IMR-90 (cell line): ENCODE measurements at regions not wholly inside any gene's neighbourhood (a gene's known extent, or its start where the extent isn't known, plus 50 kb on each side); places are given as distances from the start of the nearest gene placed in this dataset.

Experiments
- ATAC-seq: fragments of 200-7000 bp; cut with Tn5 transposase; 2 replicates; pipeline ENCODE4 v1.9.1; 2020; ENCODE audit warnings: low read depth, mild to moderate bottlenecking, moderate library complexity
- BruUV-seq: library from RNA; stranded (reverse); fragments of 400-500 nt; replicated peaks from 2 replicates; lab custom pipeline; 2021; lab: Mats Ljungman, UMichigan
- CTCF ChIA-PET: fragments of 300-600 bp; formaldehyde crosslinking; extraction: SDS; loops from one replicate; lab custom pipeline; 2021; ENCODE audit warnings: antibody characterized with exemption; lab: Yijun Ruan, JAX
- POLR2A ChIA-PET: fragments of 300-600 bp; sonication (Branson Sonifier 250); formaldehyde crosslinking; loops from one replicate; lab custom pipeline; 2022; ENCODE audit warnings: antibody characterized with exemption; ENCODE audit not compliant: unreplicated experiment; lab: Charles Lee
- DNase-seq: peaks from one replicate; pipeline ENCODE4 v3.0.0; 2013
- H2AFZ ChIP-seq: replicated peaks from 2 replicates; pipeline ENCODE3; 2013; ENCODE audit warnings: low read length, mild to moderate bottlenecking; ENCODE audit not compliant: poor library complexity
- H2AK5ac ChIP-seq: 2 replicates; pipeline ENCODE4 v1.6.1; 2013; ENCODE audit warnings: low read depth, low read length, inconsistent platforms
- H2AK9ac ChIP-seq: replicated peaks from 2 replicates; pipeline ENCODE3; 2013; ENCODE audit warnings: mild to moderate bottlenecking, low read depth, low read length, moderate library complexity; ENCODE audit not compliant: poor library complexity
- H2BK120ac ChIP-seq: 2 replicates; pipeline ENCODE4 v1.6.1; 2013; ENCODE audit warnings: low read depth, low read length, inconsistent platforms
- H2BK15ac ChIP-seq: 3 replicates; pipeline ENCODE4 v1.6.1; 2013; ENCODE audit warnings: low read depth, low read length, inconsistent platforms
- H2BK20ac ChIP-seq: 2 replicates; pipeline ENCODE4 v1.6.1; 2013; ENCODE audit warnings: low read depth, mild to moderate bottlenecking, inconsistent platforms, low read length, moderate library complexity
- H2BK5ac ChIP-seq: 2 replicates; pipeline ENCODE4 v1.6.1; 2013; ENCODE audit warnings: mild to moderate bottlenecking, low read depth, low read length, inconsistent platforms; ENCODE audit not compliant: poor library complexity, severe bottlenecking
- H3K14ac ChIP-seq: replicated peaks from 2 replicates; pipeline ENCODE4 v1.6.1; 2013; ENCODE audit warnings: low read depth, low read length, inconsistent platforms
- H3K18ac ChIP-seq: 2 replicates; pipeline ENCODE4 v1.6.1; 2013; ENCODE audit warnings: low read depth, low read length, control low read depth
- H3K23ac ChIP-seq: 2 replicates; pipeline ENCODE4 v1.6.1; 2013; ENCODE audit warnings: low read depth, low read length, inconsistent platforms
- H3K27ac ChIP-seq: 2 replicates; pipeline ENCODE4 v1.5.1; 2013; ENCODE audit warnings: mild to moderate bottlenecking, control low read depth, low read length; ENCODE audit not compliant: insufficient read depth
- H3K27me3 ChIP-seq: 2 replicates; pipeline ENCODE4 v1.6.1; 2013; ENCODE audit warnings: low read length; ENCODE audit not compliant: control insufficient read depth, insufficient read depth
- H3K36me3 ChIP-seq: 2 replicates; pipeline ENCODE4 v1.6.1; 2013; ENCODE audit warnings: low read length, mixed read lengths; ENCODE audit not compliant: control insufficient read depth, insufficient read depth
- H3K4ac ChIP-seq: 2 replicates; pipeline ENCODE4 v1.6.1; 2013; ENCODE audit warnings: low read depth, low read length, inconsistent platforms
- H3K4me1 ChIP-seq: 2 replicates; pipeline ENCODE4 v1.6.1; 2013; ENCODE audit warnings: low read length, mixed read lengths; ENCODE audit not compliant: control insufficient read depth, insufficient read depth
- H3K4me2 ChIP-seq: 2 replicates; pipeline ENCODE4 v1.6.1; 2013; ENCODE audit warnings: low read depth, mild to moderate bottlenecking, control low read depth, low read length, moderate library complexity
- H3K4me3 ChIP-seq: 2 replicates; pipeline ENCODE4 v1.5.1; 2013; ENCODE audit warnings: low read depth, mild to moderate bottlenecking, control low read depth, low read length, moderate library complexity; ENCODE audit not compliant: insufficient read depth
- H3K56ac ChIP-seq: 2 replicates; pipeline ENCODE4 v1.6.1; 2013; ENCODE audit warnings: low read length, inconsistent platforms; ENCODE audit not compliant: insufficient read depth; ENCODE audit errors: extremely low read depth
- H3K79me1 ChIP-seq, 2 experiments: 2 replicates each; pipeline ENCODE4 v1.6.1; 2013; ENCODE audit warnings: low read length in 2 of 2, inconsistent platforms in 1 of 2, low read depth in 1 of 2
- H3K9ac ChIP-seq: 2 replicates; pipeline ENCODE4 v1.6.1; 2013; ENCODE audit warnings: low read depth, low read length, control low read depth
- H3K9me1 ChIP-seq: 2 replicates; pipeline ENCODE4 v1.6.1; 2013; ENCODE audit warnings: low read length, inconsistent platforms; ENCODE audit not compliant: insufficient read depth
- H3K9me3 ChIP-seq: 2 replicates; pipeline ENCODE4 v1.6.1; 2013; ENCODE audit warnings: low read length; ENCODE audit not compliant: control insufficient read depth, insufficient read depth
- H4K20me1 ChIP-seq: 2 replicates; pipeline ENCODE4 v1.6.1; 2013; ENCODE audit warnings: low read length, inconsistent platforms; ENCODE audit not compliant: insufficient read depth
- H4K5ac ChIP-seq: 2 replicates; pipeline ENCODE4 v1.6.1; 2013; ENCODE audit warnings: mild to moderate bottlenecking, low read depth, low read length, control low read depth
- H4K8ac ChIP-seq, 2 experiments: 2 replicates each; pipeline ENCODE4 v1.6.1; 2013; ENCODE audit warnings: low read depth in 2 of 2, low read length in 2 of 2, control low read depth in 1 of 2, inconsistent platforms in 1 of 2
- H4K91ac ChIP-seq: 2 replicates; pipeline ENCODE4 v1.6.1; 2013; ENCODE audit warnings: low read depth, low read length, inconsistent platforms; ENCODE audit not compliant: insufficient read depth
- BHLHE40 ChIP-seq: fragments of 150-350 bp; IDR thresholded peaks from 2 replicates; pipeline ENCODE4 v1.6.1; 2016; ENCODE audit warnings: mild to moderate bottlenecking, low read depth, low read length
- CEBPB ChIP-seq: IDR thresholded peaks from 2 replicates; pipeline ENCODE4 v1.6.1; 2012; ENCODE audit warnings: low read depth, low read length, improper control_type of control experiment
- CHD1 ChIP-seq: IDR thresholded peaks from 2 replicates; pipeline ENCODE4 v1.6.1; 2012; ENCODE audit warnings: low read depth, low read length, improper control_type of control experiment
- FOS ChIP-seq: fragments of 150-350 bp; IDR thresholded peaks from 2 replicates; pipeline ENCODE4 v1.6.1; 2016; ENCODE audit warnings: low read depth, low read length
- MAFK ChIP-seq: IDR thresholded peaks from 2 replicates; pipeline ENCODE4 v1.6.1; 2012; ENCODE audit warnings: low read depth, low read length, improper control_type of control experiment
- MAZ ChIP-seq: IDR thresholded peaks from 2 replicates; pipeline ENCODE4 v1.6.1; 2012; ENCODE audit warnings: low read depth, mild to moderate bottlenecking, low read length, improper control_type of control experiment, moderate library complexity, borderline replicate concordance
- MXI1 ChIP-seq: IDR thresholded peaks from 2 replicates; pipeline ENCODE4 v1.6.1; 2012; ENCODE audit warnings: low read depth, mild to moderate bottlenecking, low read length, moderate library complexity, borderline replicate concordance
- NFE2L2 ChIP-seq: fragments of 150-350 bp; IDR thresholded peaks from 2 replicates; pipeline ENCODE4 v1.6.1; 2016; ENCODE audit warnings: low read depth, mild to moderate bottlenecking, low read length
- POLR2A ChIP-seq: IDR thresholded peaks from 2 replicates; pipeline ENCODE4 v1.6.1; 2012; ENCODE audit warnings: mild to moderate bottlenecking, low read depth, low read length
- RAD21 ChIP-seq: IDR thresholded peaks from 2 replicates; pipeline ENCODE4 v1.6.1; 2012; ENCODE audit warnings: low read length, improper control_type of control experiment
- RCOR1 ChIP-seq: IDR thresholded peaks from 2 replicates; pipeline ENCODE4 v1.6.1; 2012; ENCODE audit warnings: mild to moderate bottlenecking, low read length, improper control_type of control experiment; ENCODE audit not compliant: insufficient replicate concordance
- RFX5 ChIP-seq: IDR thresholded peaks from 2 replicates; pipeline ENCODE4 v1.8.0; 2012; ENCODE audit warnings: low read depth, mild to moderate bottlenecking, low read length, moderate library complexity
- SMC3 ChIP-seq: fragments of 150-350 bp; IDR thresholded peaks from 2 replicates; pipeline ENCODE4 v1.6.1; 2016; ENCODE audit warnings: low read depth, mild to moderate bottlenecking, antibody characterized with exemption, low read length, moderate library complexity
- USF2 ChIP-seq: fragments of 150-350 bp; IDR thresholded peaks from 2 replicates; pipeline ENCODE4 v1.6.1; 2017; ENCODE audit warnings: mild to moderate bottlenecking, antibody characterized with exemption, low read length, low read depth
- WGBS, 2 experiments: methylation state at CpG; one replicate each; pipeline versions ENCODE4 v1.1.5 to v1.1.7; 2013; ENCODE audit warnings: missing lambda C conversion rate in 2 of 2; ENCODE audit not compliant: insufficient read length in 1 of 2; ENCODE audit errors: extremely low coverage in 2 of 2; 5-methylcytosine and 5-hydroxymethylcytosine counted together
- dilution Hi-C: fragments of 300-500 bp; cut with HindIII; formaldehyde crosslinking; loops from one replicate; pipeline ENCODE4 v1.14.3; 2018; ENCODE audit warnings: low sequenced_read_pairs; ENCODE audit not compliant: unreplicated experiment
- in situ Hi-C: fragments of 300-500 bp; cut with MboI; formaldehyde crosslinking; loops from 3 replicates; pipeline ENCODE4 v1.14.3; 2019; ENCODE audit warnings: low sequenced_read_pairs, inconsistent platforms, mixed read lengths
- intact Hi-C: fragments of 100-400 bp; cut with micrococcal nuclease; formaldehyde crosslinking; loops from 2 replicates; pipeline ENCODE4 v1.10.0; 2022
- TF ChIP-seq, protein P1 (sequence below): conservative IDR thresholded peaks from 2 replicates; pipeline ENCODE4 v1.5.1; 2012; ENCODE audit warnings: mild to moderate bottlenecking, low read depth, low read length, improper control_type of control experiment
- TF ChIP-seq, protein P2 (sequence below): fragments of 150-350 bp; IDR thresholded peaks from 2 replicates; pipeline ENCODE4 v1.6.1; 2016; ENCODE audit warnings: low read depth, mild to moderate bottlenecking, low read length, moderate library complexity, borderline replicate concordance

DNA sequence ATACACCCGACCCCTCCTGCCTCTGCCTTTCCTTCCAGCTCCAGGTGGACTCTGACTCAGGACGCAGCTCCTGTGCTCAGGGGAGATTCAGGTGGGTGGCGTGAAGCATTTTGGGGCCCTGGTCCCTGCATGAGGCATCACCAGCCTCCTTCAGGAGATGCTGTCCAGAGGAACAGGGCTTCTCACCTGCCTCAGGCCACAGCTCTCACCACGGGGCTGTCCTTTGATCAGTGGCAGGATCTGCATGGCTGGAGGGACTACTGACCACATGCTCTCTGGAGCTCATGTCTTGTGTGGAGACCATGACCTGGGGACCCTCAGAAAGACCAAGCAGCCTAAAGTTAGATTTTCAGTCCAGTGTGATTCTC lies 58.8 kb downstream of the GGTLC2 start:
- Histone ChIP-seq H3K79me1 (no peaks in the 10 kb centered on the region), H2AK9ac (no peak overlapping the region), H3K56ac (no peak overlapping the region), H3K9me3 (no peaks in the 10 kb centered on the region), H3K4me2 (no peak overlapping the region), H3K36me3 (no peaks in the 10 kb centered on the region), H2AFZ (no peak overlapping the region), H3K4ac (no peak overlapping the region), H2BK120ac (no peak overlapping the region), H3K4me3 (no peak overlapping the region), H4K8ac (no peak overlapping the region), H4K5ac (no peak overlapping the region), H4K91ac (no peak overlapping the region), H2BK5ac (no peak overlapping the region), H2BK20ac (no peak overlapping the region), H3K27me3 (peaks cover 2% of the 10 kb centered on the region), H3K9ac (no peak overlapping the region), H3K18ac (no peak overlapping the region), H2AK5ac (no peak overlapping the region), H3K14ac (no peak overlapping the region), H2BK15ac (no peak overlapping the region), H3K9me1 (no peaks in the 10 kb centered on the region), H3K27ac (no peak overlapping the region), H3K23ac (no peak overlapping the region), H3K4me1 (no peaks in the 10 kb centered on the region), H4K20me1 (no peaks in the 10 kb centered on the region)
- no peak for DNase-seq
- ChIA-PET CTCF (no interaction called here), POLR2A (no interaction called here)
- intact Hi-C loops (no loop called here), dilution Hi-C loops (no loop called here), in situ Hi-C loops (no loop called here)
- no peak for TF ChIP-seq RFX5
- TF ChIP-seq NFE2L2: no peak
- TF ChIP-seq RAD21: no peak
- TF ChIP-seq RCOR1: no peak
- TF ChIP-seq MAZ: no peak
- TF ChIP-seq POLR2A: no peak
- TF ChIP-seq SMC3: no peak
- no peak for TF ChIP-seq MAFK
- TF ChIP-seq, protein P1, sequence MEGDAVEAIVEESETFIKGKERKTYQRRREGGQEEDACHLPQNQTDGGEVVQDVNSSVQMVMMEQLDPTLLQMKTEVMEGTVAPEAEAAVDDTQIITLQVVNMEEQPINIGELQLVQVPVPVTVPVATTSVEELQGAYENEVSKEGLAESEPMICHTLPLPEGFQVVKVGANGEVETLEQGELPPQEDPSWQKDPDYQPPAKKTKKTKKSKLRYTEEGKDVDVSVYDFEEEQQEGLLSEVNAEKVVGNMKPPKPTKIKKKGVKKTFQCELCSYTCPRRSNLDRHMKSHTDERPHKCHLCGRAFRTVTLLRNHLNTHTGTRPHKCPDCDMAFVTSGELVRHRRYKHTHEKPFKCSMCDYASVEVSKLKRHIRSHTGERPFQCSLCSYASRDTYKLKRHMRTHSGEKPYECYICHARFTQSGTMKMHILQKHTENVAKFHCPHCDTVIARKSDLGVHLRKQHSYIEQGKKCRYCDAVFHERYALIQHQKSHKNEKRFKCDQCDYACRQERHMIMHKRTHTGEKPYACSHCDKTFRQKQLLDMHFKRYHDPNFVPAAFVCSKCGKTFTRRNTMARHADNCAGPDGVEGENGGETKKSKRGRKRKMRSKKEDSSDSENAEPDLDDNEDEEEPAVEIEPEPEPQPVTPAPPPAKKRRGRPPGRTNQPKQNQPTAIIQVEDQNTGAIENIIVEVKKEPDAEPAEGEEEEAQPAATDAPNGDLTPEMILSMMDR: no peak
- no peak for TF ChIP-seq BHLHE40
- TF ChIP-seq CHD1: no peak
- no peak for TF ChIP-seq MXI1
- TF ChIP-seq CEBPB: no peak
- no peak for TF ChIP-seq FOS
- no peak for TF ChIP-seq USF2
- TF ChIP-seq, protein P2, sequence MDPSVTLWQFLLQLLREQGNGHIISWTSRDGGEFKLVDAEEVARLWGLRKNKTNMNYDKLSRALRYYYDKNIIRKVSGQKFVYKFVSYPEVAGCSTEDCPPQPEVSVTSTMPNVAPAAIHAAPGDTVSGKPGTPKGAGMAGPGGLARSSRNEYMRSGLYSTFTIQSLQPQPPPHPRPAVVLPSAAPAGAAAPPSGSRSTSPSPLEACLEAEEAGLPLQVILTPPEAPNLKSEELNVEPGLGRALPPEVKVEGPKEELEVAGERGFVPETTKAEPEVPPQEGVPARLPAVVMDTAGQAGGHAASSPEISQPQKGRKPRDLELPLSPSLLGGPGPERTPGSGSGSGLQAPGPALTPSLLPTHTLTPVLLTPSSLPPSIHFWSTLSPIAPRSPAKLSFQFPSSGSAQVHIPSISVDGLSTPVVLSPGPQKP: no peak
- BruUV-seq: no TSS peak
- ATAC-seq: no peak
- WGBS, 2 experiments: 100% methylated on average over 2 of the region's 4 CpGs; no CpG with 5 or more reads in 1 of the 2 experiments
